ENCODE measurements at regions not wholly inside any gene's neighbourhood (a gene's known extent, or its start where the extent isn't known, plus 50 kb on each side); places are given as distances from the start of the nearest gene placed in this dataset.

DNA sequence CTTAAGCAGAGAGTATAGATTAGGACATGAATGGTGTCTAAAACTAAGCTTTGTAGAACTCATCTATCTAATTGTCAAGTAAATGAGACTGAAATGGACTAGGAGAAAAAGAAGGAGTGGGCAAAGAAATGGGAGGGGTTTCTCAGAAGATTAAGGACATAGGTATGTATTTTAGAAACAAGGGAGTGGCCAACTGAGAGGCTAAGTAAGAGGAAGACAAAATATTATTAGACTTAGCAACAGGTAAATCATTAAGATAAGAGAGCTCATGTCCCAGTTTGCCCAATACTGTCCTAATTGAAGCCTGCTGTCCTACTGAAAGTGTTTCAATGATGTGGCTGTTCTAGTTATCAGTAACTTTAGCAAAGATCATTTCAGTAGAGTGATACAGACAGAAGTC is 171.4 kb downstream of the KITLG start:
- H3K4me3 ChIP-seq (ENCODE audit: low read depth in 1 of 2, low read length in 2 of 2), result no peak overlapping the region
- no peaks in the 10 kb centered on the region for H3K4me1 ChIP-seq (ENCODE audit: insufficient read depth, low read length)
- H4K20me1 ChIP-seq (ENCODE audit: insufficient read depth, low read length), result no peaks in the 10 kb centered on the region
- no peak overlapping the region for H3K4me2 ChIP-seq (ENCODE audit: insufficient read depth, low read length)
- H3K9me3 ChIP-seq (ENCODE audit: insufficient read depth, low read length, severe bottlenecking), result no peaks in the 10 kb centered on the region
- no peak overlapping the region for H3K9ac ChIP-seq (ENCODE audit: low read depth, low read length)
- no peaks in the 10 kb centered on the region for H3K27me3 ChIP-seq (ENCODE audit: insufficient read depth, low read length, poor library complexity)
- DNase-seq (no peak), ATAC-seq (ENCODE audit: insufficient read depth, low read depth) (no peak)
- no peak overlapping the region for H3K27ac ChIP-seq (ENCODE audit: low read length)
- no peaks in the 10 kb centered on the region for H3K36me3 ChIP-seq (ENCODE audit: insufficient read depth, low read length)
- H2AFZ ChIP-seq (ENCODE audit: low read depth, low read length), result no peak overlapping the region
- no peaks in the 10 kb centered on the region for H3K79me2 ChIP-seq (ENCODE audit: insufficient read depth, low read length)
- TF ChIP-seq, protein P1, sequence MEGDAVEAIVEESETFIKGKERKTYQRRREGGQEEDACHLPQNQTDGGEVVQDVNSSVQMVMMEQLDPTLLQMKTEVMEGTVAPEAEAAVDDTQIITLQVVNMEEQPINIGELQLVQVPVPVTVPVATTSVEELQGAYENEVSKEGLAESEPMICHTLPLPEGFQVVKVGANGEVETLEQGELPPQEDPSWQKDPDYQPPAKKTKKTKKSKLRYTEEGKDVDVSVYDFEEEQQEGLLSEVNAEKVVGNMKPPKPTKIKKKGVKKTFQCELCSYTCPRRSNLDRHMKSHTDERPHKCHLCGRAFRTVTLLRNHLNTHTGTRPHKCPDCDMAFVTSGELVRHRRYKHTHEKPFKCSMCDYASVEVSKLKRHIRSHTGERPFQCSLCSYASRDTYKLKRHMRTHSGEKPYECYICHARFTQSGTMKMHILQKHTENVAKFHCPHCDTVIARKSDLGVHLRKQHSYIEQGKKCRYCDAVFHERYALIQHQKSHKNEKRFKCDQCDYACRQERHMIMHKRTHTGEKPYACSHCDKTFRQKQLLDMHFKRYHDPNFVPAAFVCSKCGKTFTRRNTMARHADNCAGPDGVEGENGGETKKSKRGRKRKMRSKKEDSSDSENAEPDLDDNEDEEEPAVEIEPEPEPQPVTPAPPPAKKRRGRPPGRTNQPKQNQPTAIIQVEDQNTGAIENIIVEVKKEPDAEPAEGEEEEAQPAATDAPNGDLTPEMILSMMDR (IDR thresholded peaks at IDR 0.05; ENCODE audit: borderline replicate concordance, extremely low read depth, low read length, poor library complexity, severe bottlenecking), result no peak
- TF ChIP-seq EZH2 (IDR thresholded peaks at IDR 0.05; ENCODE audit: borderline replicate concordance, low read depth, low read length, severe bottlenecking), result no peak

DNA sequence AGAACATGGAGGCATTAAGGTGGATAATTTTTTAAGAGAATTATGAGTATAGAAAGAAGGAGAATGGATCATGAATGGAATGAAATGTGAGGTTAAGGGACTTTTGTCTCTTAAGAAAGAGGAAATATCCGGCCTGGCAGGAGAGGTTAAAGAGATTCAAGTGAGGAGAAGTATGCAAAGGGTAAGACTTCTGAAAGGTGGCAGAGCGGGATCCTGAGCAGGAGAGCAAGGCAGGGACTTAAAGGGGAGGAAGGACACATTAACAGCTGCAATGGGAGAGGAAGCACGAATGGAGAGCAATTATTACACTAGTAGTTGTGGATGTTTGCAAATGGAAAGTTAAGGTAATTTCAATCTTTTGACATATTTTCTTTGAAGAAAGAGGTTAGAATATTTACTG is 171.0 kb downstream of the KITLG start:
- Histone ChIP-seq H3K4me1 (ENCODE audit: insufficient read depth, low read length) (no peaks in the 10 kb centered on the region), H3K27me3 (ENCODE audit: insufficient read depth, low read length, poor library complexity) (no peaks in the 10 kb centered on the region), H3K36me3 (ENCODE audit: insufficient read depth, low read length) (no peaks in the 10 kb centered on the region), H3K9me3 (ENCODE audit: insufficient read depth, low read length, severe bottlenecking) (no peaks in the 10 kb centered on the region), H4K20me1 (ENCODE audit: insufficient read depth, low read length) (no peaks in the 10 kb centered on the region), H3K79me2 (ENCODE audit: insufficient read depth, low read length) (no peaks in the 10 kb centered on the region), H3K4me3 (ENCODE audit: low read depth in 1 of 2, low read length in 2 of 2) (no peak overlapping the region), H2AFZ (ENCODE audit: low read depth, low read length) (no peak overlapping the region), H3K4me2 (ENCODE audit: insufficient read depth, low read length) (no peak overlapping the region), H3K27ac (ENCODE audit: low read length) (no peak overlapping the region), H3K9ac (ENCODE audit: low read depth, low read length) (no peak overlapping the region)
- TF ChIP-seq EZH2 (IDR thresholded peaks at IDR 0.05; ENCODE audit: borderline replicate concordance, low read depth, low read length, severe bottlenecking), result no peak
- ATAC-seq (ENCODE audit: insufficient read depth, low read depth) (no peak), DNase-seq (no peak)

DNA sequence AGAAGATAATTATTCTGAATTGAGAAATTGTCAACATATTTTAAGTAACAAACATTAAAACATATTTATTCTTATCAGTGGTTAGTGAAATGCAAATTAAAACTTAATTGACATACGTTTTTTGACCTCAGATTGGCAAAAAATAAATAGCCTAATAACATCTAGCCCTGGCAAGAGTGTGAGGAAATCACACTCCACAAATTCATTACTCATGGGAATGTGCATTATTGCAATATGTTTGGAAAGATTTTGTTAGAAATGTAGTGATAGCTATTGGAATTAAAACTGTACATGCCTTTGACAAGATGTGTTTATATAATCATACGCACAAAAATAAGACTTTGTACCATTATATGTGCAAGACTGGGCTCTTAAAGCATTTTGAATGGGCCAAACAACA is 168.6 kb downstream of the KITLG start:
- H3K9me3 ChIP-seq (ENCODE audit: insufficient read depth, low read length, severe bottlenecking), result no peaks in the 10 kb centered on the region
- ATAC-seq (ENCODE audit: insufficient read depth, low read depth) (no peak), DNase-seq (no peak)
- H3K27me3 ChIP-seq (ENCODE audit: insufficient read depth, low read length, poor library complexity), result no peaks in the 10 kb centered on the region
- H4K20me1 ChIP-seq (ENCODE audit: insufficient read depth, low read length), result no peaks in the 10 kb centered on the region
- TF ChIP-seq EZH2 (IDR thresholded peaks at IDR 0.05; ENCODE audit: borderline replicate concordance, low read depth, low read length, severe bottlenecking), result no peak
- TF ChIP-seq, protein P1 (IDR thresholded peaks at IDR 0.05; ENCODE audit: borderline replicate concordance, extremely low read depth, low read length, poor library complexity, severe bottlenecking), result no peak
- no peaks in the 10 kb centered on the region for H3K4me1 ChIP-seq (ENCODE audit: insufficient read depth, low read length)
- no peaks in the 10 kb centered on the region for H3K79me2 ChIP-seq (ENCODE audit: insufficient read depth, low read length)
- no peak overlapping the region for H2AFZ ChIP-seq (ENCODE audit: low read depth, low read length)
- no peaks in the 10 kb centered on the region for H3K36me3 ChIP-seq (ENCODE audit: insufficient read depth, low read length)
- no peak overlapping the region for H3K9ac ChIP-seq (ENCODE audit: low read depth, low read length)
- H3K4me3 ChIP-seq (ENCODE audit: low read depth in 1 of 2, low read length in 2 of 2), result no peak overlapping the region
- no peak overlapping the region for H3K27ac ChIP-seq (ENCODE audit: low read length)
- H3K4me2 ChIP-seq (ENCODE audit: insufficient read depth, low read length), result no peak overlapping the region

DNA sequence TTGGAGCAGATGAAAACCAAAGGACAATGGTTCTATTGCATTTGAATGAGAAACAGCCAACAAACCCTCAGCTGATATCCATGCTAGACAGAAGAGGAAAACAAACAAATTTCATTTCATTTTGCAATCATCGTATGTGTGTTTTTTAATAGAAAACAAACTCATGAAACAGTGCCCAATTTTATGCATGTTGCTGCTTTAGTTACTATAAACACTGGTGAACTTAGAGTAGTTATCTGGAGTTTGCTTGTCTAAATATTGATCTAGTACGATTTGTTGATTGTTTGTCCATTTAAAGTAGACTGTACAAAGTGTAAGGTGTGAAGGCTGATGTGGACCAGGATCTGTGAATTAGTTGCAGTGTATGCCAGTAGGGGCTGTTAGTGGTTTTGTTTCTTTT is 166.6 kb downstream of the KITLG start:
- H3K4me2 ChIP-seq (ENCODE audit: insufficient read depth, low read length), result no peak overlapping the region
- no peaks in the 10 kb centered on the region for H3K4me1 ChIP-seq (ENCODE audit: insufficient read depth, low read length)
- no peaks in the 10 kb centered on the region for H3K36me3 ChIP-seq (ENCODE audit: insufficient read depth, low read length)
- no peak overlapping the region for H3K27ac ChIP-seq (ENCODE audit: low read length)
- H2AFZ ChIP-seq (ENCODE audit: low read depth, low read length), result no peak overlapping the region
- ATAC-seq (ENCODE audit: insufficient read depth, low read depth) (no peak), DNase-seq (no peak)
- no peaks in the 10 kb centered on the region for H4K20me1 ChIP-seq (ENCODE audit: insufficient read depth, low read length)
- no peaks in the 10 kb centered on the region for H3K79me2 ChIP-seq (ENCODE audit: insufficient read depth, low read length)
- no peak overlapping the region for H3K9ac ChIP-seq (ENCODE audit: low read depth, low read length)
- H3K9me3 ChIP-seq (ENCODE audit: insufficient read depth, low read length, severe bottlenecking), result no peaks in the 10 kb centered on the region
- H3K4me3 ChIP-seq (ENCODE audit: low read depth in 1 of 2, low read length in 2 of 2), result no peak overlapping the region
- TF ChIP-seq EZH2 (IDR thresholded peaks at IDR 0.05; ENCODE audit: borderline replicate concordance, low read depth, low read length, severe bottlenecking), result no peak
- TF ChIP-seq, protein P1 (IDR thresholded peaks at IDR 0.05; ENCODE audit: borderline replicate concordance, extremely low read depth, low read length, poor library complexity, severe bottlenecking), result no peak
- H3K27me3 ChIP-seq (ENCODE audit: insufficient read depth, low read length, poor library complexity), result no peaks in the 10 kb centered on the region

Data from DND-41 (cell line).